Neuronal stem cell (in vitro differentiated cells): ENCODE measurements at regions not wholly inside any gene's neighbourhood (a gene's known extent, or its start where the extent isn't known, plus 50 kb on each side); places are given as distances from the start of the nearest gene placed in this dataset.

Source experiments
- DNase-seq: peaks from one replicate; pipeline ENCODE4 v3.0.0-alpha.2; 2013; ENCODE audit warnings: low spot score
- H2AFZ ChIP-seq: one replicate; pipeline ENCODE4 v1.6.1; 2013; ENCODE audit warnings: mild to moderate bottlenecking, low read length, inconsistent platforms
- H2AK5ac ChIP-seq: 2 replicates; pipeline ENCODE4 v1.6.1; 2013; ENCODE audit warnings: low read depth, mild to moderate bottlenecking, inconsistent platforms, low read length, moderate library complexity, mixed read lengths
- H2BK120ac ChIP-seq: 2 replicates; pipeline ENCODE4 v1.6.1; 2013; ENCODE audit warnings: low read depth, mild to moderate bottlenecking, inconsistent platforms, low read length, moderate library complexity, mixed read lengths
- H2BK12ac ChIP-seq: one replicate; pipeline ENCODE4 v1.6.1; 2013; ENCODE audit warnings: low read length, inconsistent platforms
- H2BK15ac ChIP-seq: 2 replicates; pipeline ENCODE4 v1.6.1; 2013; ENCODE audit warnings: mild to moderate bottlenecking, low read length, inconsistent platforms, mixed read lengths
- H2BK5ac ChIP-seq: one replicate; pipeline ENCODE4 v1.6.1; 2013; ENCODE audit warnings: inconsistent platforms, mild to moderate bottlenecking, low read length, moderate library complexity
- H3K14ac ChIP-seq: one replicate; pipeline ENCODE4 v1.6.1; 2013; ENCODE audit warnings: low read length, inconsistent platforms
- H3K18ac ChIP-seq: 2 replicates; pipeline ENCODE4 v1.6.1; 2013; ENCODE audit warnings: low read length, inconsistent platforms
- H3K23ac ChIP-seq: 2 replicates; pipeline ENCODE4 v1.6.1; 2013; ENCODE audit warnings: low read depth, mild to moderate bottlenecking, mixed read lengths, low read length, inconsistent platforms; ENCODE audit not compliant: poor library complexity
- H3K27ac ChIP-seq: replicated peaks from 3 replicates; pipeline ENCODE4 v1.5.1; 2013; ENCODE audit warnings: low read length, inconsistent platforms
- H3K27me3 ChIP-seq, 3 experiments: 2 replicates each; pipeline ENCODE4 v1.6.1; 2013; ENCODE audit warnings: low read length in 3 of 3, mild to moderate bottlenecking in 2 of 3, inconsistent platforms in 1 of 3, low read depth in 1 of 3, mixed read lengths in 1 of 3, moderate library complexity in 1 of 3; ENCODE audit not compliant: control insufficient read depth in 3 of 3, insufficient read depth in 3 of 3
- H3K36me3 ChIP-seq, 2 donors: replicated peaks in 1 of 2; 2 replicates each; pipeline ENCODE4 v1.6.1; 2013; ENCODE audit warnings: low read length in 2 of 2; ENCODE audit not compliant: control insufficient read depth in 2 of 2, insufficient read depth in 2 of 2
- H3K4ac ChIP-seq: 2 replicates; pipeline ENCODE4 v1.6.1; 2013; ENCODE audit warnings: inconsistent platforms, mild to moderate bottlenecking, low read length, moderate library complexity
- H3K4me1 ChIP-seq, 2 donors: 1 replicate in 1 of 2; 2 replicates in 1 of 2; pipeline ENCODE4 v1.6.1; 2013; ENCODE audit warnings: low read length in 2 of 2, low read depth in 1 of 2; ENCODE audit not compliant: control insufficient read depth in 2 of 2, insufficient read depth in 1 of 2
- H3K4me2 ChIP-seq: one replicate; pipeline ENCODE4 v1.6.1; 2013; ENCODE audit warnings: mild to moderate bottlenecking, low read length, inconsistent platforms; ENCODE audit not compliant: insufficient read depth, poor library complexity, severe bottlenecking
- H3K4me3 ChIP-seq, 2 donors: 2 replicates each; pipeline ENCODE4 v1.5.1; 2013; ENCODE audit warnings: low read length in 2 of 2, mild to moderate bottlenecking in 2 of 2, inconsistent platforms in 1 of 2, moderate library complexity in 1 of 2
- H3K79me1 ChIP-seq: one replicate; pipeline ENCODE4 v1.6.1; 2013; ENCODE audit warnings: low read depth, mild to moderate bottlenecking, inconsistent platforms, low read length, moderate library complexity
- H3K9ac ChIP-seq: one replicate; pipeline ENCODE4 v1.6.1; 2013; ENCODE audit warnings: mild to moderate bottlenecking, low read depth, low read length, inconsistent platforms; ENCODE audit not compliant: poor library complexity
- H3K9me3 ChIP-seq, 2 donors: replicated peaks in 1 of 2; 2 replicates each; pipeline versions ENCODE3 to v1.6.1; 2013; ENCODE audit warnings: low read length in 2 of 2, mild to moderate bottlenecking in 2 of 2, inconsistent platforms in 1 of 2, low read depth in 1 of 2, mixed read lengths in 1 of 2, moderate library complexity in 1 of 2; ENCODE audit not compliant: control insufficient read depth in 2 of 2, insufficient read depth in 1 of 2
- H4K8ac ChIP-seq: one replicate; pipeline ENCODE4 v1.6.1; 2013; ENCODE audit warnings: low read depth, mild to moderate bottlenecking, inconsistent platforms, low read length, moderate library complexity
- H4K91ac ChIP-seq: one replicate; pipeline ENCODE4 v1.6.1; 2013; ENCODE audit warnings: low read length, low read depth, mild to moderate bottlenecking, inconsistent platforms; ENCODE audit not compliant: poor library complexity
- WGBS, 2 donors: extraction: QIAGEN DNeasy Blood & Tissue Kit; methylation state at CpG; one replicate each; pipeline ENCODE4 v1.1.7; 2013; ENCODE audit warnings: missing lambda C conversion rate in 2 of 2, mixed read lengths in 1 of 2; ENCODE audit not compliant: insufficient read length in 2 of 2, insufficient replicate concordance in 1 of 2; ENCODE audit errors: extremely low coverage in 2 of 2; 5-methylcytosine and 5-hydroxymethylcytosine counted together

DNA sequence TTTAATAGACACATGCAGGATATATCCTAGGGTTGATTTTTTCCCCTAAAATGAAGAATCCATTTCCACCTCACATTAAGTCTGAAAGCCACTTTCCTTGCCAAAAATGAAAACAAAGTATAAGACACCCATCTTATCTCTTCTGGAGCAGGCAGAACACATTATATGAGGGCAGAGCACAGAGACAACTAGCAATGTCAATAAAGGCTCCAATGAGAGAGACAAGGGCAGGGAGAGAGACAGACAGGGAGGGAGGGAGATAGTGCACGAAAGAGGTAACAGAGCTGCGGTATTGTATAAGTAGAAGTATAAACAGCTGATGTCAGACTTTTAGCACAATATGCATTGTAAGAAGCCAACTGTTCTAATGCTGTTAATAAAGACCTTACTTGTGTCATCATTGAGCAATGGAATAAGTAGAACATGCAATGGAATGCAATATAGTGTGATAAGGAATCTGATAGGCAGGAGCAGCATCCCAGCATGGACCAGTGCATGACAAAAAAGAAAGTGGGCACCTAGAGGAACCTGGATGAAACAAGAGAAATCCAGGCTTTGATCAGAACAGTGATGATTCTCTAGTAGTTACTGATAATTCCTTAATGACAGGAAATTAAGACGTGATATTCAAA lies 150.6 kb upstream of the TCF4 start:
- no peak overlapping the region for H3K4ac ChIP-seq
- no peak overlapping the region for H2BK5ac ChIP-seq
- DNase-seq = no peak
- H2BK120ac ChIP-seq = no peak overlapping the region
- H2AFZ ChIP-seq = no peak overlapping the region
- H3K79me1 ChIP-seq = no peaks in the 10 kb centered on the region
- H3K9ac ChIP-seq = no peak overlapping the region
- no peak overlapping the region for H3K27ac ChIP-seq
- H3K18ac ChIP-seq = no peak overlapping the region
- H3K27me3 ChIP-seq = no peaks in the 10 kb centered on the region
- H4K8ac ChIP-seq = no peak overlapping the region
- no peaks in the 10 kb centered on the region for H3K9me3 ChIP-seq
- H2BK15ac ChIP-seq = no peak overlapping the region
- H3K4me1 ChIP-seq = peaks cover 0 to 2% of the 10 kb centered on the region in 2 donors
- WGBS, 2 donors = no CpG with 5 or more reads among the region's 3 CpGs
- no peak overlapping the region for H2AK5ac ChIP-seq
- H4K91ac ChIP-seq = no peak overlapping the region
- no peak overlapping the region for H3K14ac ChIP-seq
- H3K36me3 ChIP-seq = no peaks in the 10 kb centered on the region
- H3K4me3 ChIP-seq = no peak overlapping the region
- H3K4me2 ChIP-seq = no peak overlapping the region
- no peak overlapping the region for H3K23ac ChIP-seq
- no peak overlapping the region for H2BK12ac ChIP-seq

DNA sequence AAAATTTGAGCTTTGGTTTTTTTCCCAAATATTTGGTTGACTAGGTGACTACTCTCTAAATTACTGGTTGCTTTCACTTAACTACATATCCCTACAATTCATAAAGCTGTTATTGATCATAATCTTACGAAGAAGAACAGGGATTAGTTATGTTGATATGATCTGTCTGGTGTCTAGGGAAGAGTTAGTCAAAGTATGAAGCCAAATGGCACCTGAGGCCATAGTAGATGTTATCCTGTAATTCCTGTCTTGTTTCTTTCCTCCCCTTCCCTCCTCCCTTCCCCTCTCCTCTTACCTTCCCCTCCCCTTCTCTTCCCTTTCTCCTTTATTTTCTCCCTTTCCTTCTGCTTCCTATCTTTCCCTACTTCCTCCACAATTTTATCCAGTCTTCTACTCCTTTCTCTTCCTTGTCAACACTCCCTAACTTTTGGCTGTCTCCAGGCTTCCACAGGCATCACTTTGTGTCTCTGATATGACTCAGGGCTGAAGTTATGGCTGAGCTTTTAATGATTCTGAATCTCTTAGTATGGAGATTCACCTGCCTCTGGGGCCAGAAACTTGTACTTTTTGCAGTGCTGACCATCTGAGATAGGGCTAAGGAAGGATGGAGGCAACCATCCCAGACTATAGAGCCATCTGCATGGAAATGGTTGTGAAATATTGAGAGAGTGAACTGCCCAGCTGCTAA lies 149.9 kb upstream of the TCF4 start:
- Histone ChIP-seq H2BK15ac (no peak overlapping the region), H3K27ac (no peak overlapping the region), H3K4ac (no peak overlapping the region), H3K18ac (no peak overlapping the region), H4K8ac (no peak overlapping the region), H3K23ac (no peak overlapping the region), H3K4me2 (no peak overlapping the region), H3K4me1 (no peaks in the 10 kb centered on the region), H2BK12ac (no peak overlapping the region), H3K27me3 (no peaks in the 10 kb centered on the region), H2AK5ac (no peak overlapping the region), H3K14ac (no peak overlapping the region), H3K4me3 (no peak overlapping the region), H3K79me1 (no peaks in the 10 kb centered on the region), H3K36me3 (no peaks in the 10 kb centered on the region), H2BK5ac (no peak overlapping the region), H3K9ac (no peak overlapping the region), H3K9me3 (no peaks in the 10 kb centered on the region), H2AFZ (peak overlapping the region; percentile 17), H4K91ac (no peak overlapping the region), H2BK120ac (no peak overlapping the region)
- no CpG with 5 or more reads among the region's 1 CpG for WGBS, 2 donors
- no peak for DNase-seq

DNA sequence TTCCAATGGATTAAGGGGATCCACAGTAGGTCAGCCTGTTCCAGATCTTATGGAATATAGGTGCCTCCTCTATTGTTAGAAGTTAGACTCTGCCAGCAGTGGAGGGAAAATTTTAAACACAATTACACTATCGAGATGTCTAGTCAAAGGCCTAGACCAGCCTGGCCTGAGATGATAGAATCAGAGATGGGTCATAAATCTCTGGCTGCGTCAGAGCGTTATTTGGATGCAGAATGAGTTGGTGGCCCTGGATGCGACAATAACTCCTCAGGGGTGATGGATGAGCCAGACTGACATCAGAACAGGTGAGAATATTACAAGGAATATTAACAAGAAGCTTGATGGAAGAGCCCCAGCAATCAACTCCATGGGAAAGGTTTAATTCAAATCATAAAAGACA lies 149.3 kb upstream of the TCF4 start:
- no peaks in the 10 kb centered on the region for H3K4me1 ChIP-seq
- no peak overlapping the region for H2AK5ac ChIP-seq
- H2BK15ac ChIP-seq = no peak overlapping the region
- H2BK5ac ChIP-seq = no peak overlapping the region
- H3K23ac ChIP-seq = no peak overlapping the region
- H3K36me3 ChIP-seq = no peaks in the 10 kb centered on the region
- H3K14ac ChIP-seq = no peak overlapping the region
- H2BK120ac ChIP-seq = no peak overlapping the region
- no peak overlapping the region for H3K4ac ChIP-seq
- H3K79me1 ChIP-seq = no peaks in the 10 kb centered on the region
- no peaks in the 10 kb centered on the region for H3K9me3 ChIP-seq
- H3K27ac ChIP-seq = no peak overlapping the region
- no peaks in the 10 kb centered on the region for H3K27me3 ChIP-seq
- no peak overlapping the region for H3K9ac ChIP-seq
- H4K8ac ChIP-seq = no peak overlapping the region
- no peak overlapping the region for H3K4me2 ChIP-seq
- H3K18ac ChIP-seq = no peak overlapping the region
- H2BK12ac ChIP-seq = no peak overlapping the region
- no peak overlapping the region for H4K91ac ChIP-seq
- DNase-seq = no peak
- no CpG with 5 or more reads among the region's 4 CpGs for WGBS, 2 donors
- no peak overlapping the region for H2AFZ ChIP-seq
- H3K4me3 ChIP-seq = no peak overlapping the region

DNA sequence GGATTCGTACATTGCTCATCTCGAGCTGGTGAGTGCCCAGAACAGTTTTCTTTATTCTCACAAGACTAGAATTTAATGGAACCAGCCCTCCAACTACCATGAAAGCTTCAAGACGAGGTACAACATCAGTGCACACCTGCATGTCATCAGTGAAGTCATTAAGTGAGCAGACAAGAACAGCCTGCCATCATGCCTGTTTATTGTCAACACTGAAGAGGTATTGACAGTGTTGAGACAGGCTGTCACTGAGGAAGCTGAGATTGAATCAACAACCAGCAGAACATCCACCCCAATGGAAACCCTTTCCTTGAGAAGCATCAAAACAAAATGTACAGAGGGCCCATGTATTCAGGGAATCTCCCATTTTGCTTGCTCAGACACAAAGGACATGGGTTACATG lies 148.0 kb upstream of the TCF4 start:
- Histone ChIP-seq H3K27me3 (no peaks in the 10 kb centered on the region), H3K4me3 (no peak overlapping the region), H2BK5ac (no peak overlapping the region), H2AK5ac (no peak overlapping the region), H3K4ac (no peak overlapping the region), H3K4me2 (no peak overlapping the region), H3K79me1 (no peaks in the 10 kb centered on the region), H2BK15ac (no peak overlapping the region), H3K23ac (no peak overlapping the region), H3K14ac (no peak overlapping the region), H3K18ac (no peak overlapping the region), H2BK120ac (no peak overlapping the region), H3K9me3 (no peaks in the 10 kb centered on the region), H3K36me3 (no peaks in the 10 kb centered on the region), H3K27ac (no peak overlapping the region), H4K91ac (no peak overlapping the region), H4K8ac (no peak overlapping the region), H2BK12ac (no peak overlapping the region), H3K4me1 (no peaks in the 10 kb centered on the region), H3K9ac (no peak overlapping the region), H2AFZ (no peak overlapping the region)
- no peak for DNase-seq
- no CpG with 5 or more reads among the region's 3 CpGs for WGBS, 2 donors
